ENCODE measurements at regions not wholly inside any gene's neighbourhood (a gene's known extent, or its start where the extent isn't known, plus 50 kb on each side); places are given as distances from the start of the nearest gene placed in this dataset.

DNA sequence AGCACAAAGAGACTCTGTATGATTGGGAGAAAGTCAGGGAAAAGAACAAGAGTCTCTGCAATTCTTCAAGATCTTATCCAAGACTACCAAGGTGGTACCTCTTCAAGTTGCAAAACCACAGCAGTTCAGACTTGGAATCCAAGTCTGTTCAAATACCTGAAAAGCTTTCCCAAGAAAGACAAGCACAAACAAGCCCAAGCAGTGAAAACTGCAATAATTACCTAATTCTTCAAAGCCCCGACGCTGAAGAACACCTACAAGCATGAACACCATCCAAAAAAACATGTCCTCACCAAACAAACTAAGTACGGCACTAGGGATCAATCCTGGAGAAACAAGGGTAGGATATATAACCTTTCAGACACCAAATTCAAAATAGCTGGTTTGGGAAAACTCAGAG is 299.3 kb upstream of the ALCAM start:
- Mint-ChIP-seq H3K27ac (no peak overlapping the region; a peak in 1 of 7 replicates), H3K4me1 (peaks cover 4% of the 10 kb centered on the region in 2 experiments), H3K27me3 (ENCODE audit: low read depth) (no peaks in the 10 kb centered on the region), H3K9me3 (peaks cover 3 to 7% of the 10 kb centered on the region in 2 experiments; a peak in 3 of 5 replicates), H3K36me3 (ENCODE audit: insufficient read depth in 1 of 3, low read depth in 3 of 3) (peaks cover 0 to 13% (median 4%) of the 10 kb centered on the region in 3 experiments; a peak in 4 of 7 replicates), H3K4me3 (no peak overlapping the region)
- WGBS (ENCODE audit: extremely low coverage, insufficient read length, low lambda C conversion rate): no CpG with 5 or more reads among the region's 3 CpGs
- TF ChIP-seq, protein P1, sequence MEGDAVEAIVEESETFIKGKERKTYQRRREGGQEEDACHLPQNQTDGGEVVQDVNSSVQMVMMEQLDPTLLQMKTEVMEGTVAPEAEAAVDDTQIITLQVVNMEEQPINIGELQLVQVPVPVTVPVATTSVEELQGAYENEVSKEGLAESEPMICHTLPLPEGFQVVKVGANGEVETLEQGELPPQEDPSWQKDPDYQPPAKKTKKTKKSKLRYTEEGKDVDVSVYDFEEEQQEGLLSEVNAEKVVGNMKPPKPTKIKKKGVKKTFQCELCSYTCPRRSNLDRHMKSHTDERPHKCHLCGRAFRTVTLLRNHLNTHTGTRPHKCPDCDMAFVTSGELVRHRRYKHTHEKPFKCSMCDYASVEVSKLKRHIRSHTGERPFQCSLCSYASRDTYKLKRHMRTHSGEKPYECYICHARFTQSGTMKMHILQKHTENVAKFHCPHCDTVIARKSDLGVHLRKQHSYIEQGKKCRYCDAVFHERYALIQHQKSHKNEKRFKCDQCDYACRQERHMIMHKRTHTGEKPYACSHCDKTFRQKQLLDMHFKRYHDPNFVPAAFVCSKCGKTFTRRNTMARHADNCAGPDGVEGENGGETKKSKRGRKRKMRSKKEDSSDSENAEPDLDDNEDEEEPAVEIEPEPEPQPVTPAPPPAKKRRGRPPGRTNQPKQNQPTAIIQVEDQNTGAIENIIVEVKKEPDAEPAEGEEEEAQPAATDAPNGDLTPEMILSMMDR (conservative IDR thresholded peaks at IDR 0.05): no peak
- Histone ChIP-seq H3T11ph (ENCODE audit: low read length) (no peak overlapping the region), H4K91ac (ENCODE audit: insufficient read length, low read depth, low read length) (no peak overlapping the region), H3K4me2 (ENCODE audit: insufficient read depth, insufficient read length, low read length) (no peak overlapping the region), H3K9me3 (ENCODE audit: control insufficient read depth, low read depth, low read length) (no peaks in the 10 kb centered on the region), H3K9ac (ENCODE audit: extremely low read depth, insufficient read length, low read length) (no peak overlapping the region), H2BK5ac (ENCODE audit: insufficient read length, low read length) (no peak overlapping the region), H2BK12ac (ENCODE audit: insufficient read length, low read depth, low read length) (no peak overlapping the region), H3K23ac (ENCODE audit: insufficient read length, low read depth, low read length) (no peak overlapping the region), H4K8ac (replicated peaks; ENCODE audit: insufficient read length, low read depth, low read length) (no peak overlapping the region), H3K79me2 (ENCODE audit: insufficient read depth, low read length) (no peaks in the 10 kb centered on the region), H2BK20ac (ENCODE audit: low read depth, low read length, poor library complexity, severe bottlenecking) (no peak overlapping the region), H4K20me1 (ENCODE audit: control insufficient read depth, insufficient read depth, insufficient read length) (no peaks in the 10 kb centered on the region), H2BK120ac (ENCODE audit: low read depth, low read length, poor library complexity, severe bottlenecking) (no peak overlapping the region), H2BK15ac (ENCODE audit: low read depth, low read length) (no peak overlapping the region), H3K79me1 (ENCODE audit: insufficient read depth, low read depth, low read length, poor library complexity, severe bottlenecking) (no peaks in the 10 kb centered on the region), H3K56ac (ENCODE audit: insufficient read length, low read depth, low read length) (no peak overlapping the region), H2AFZ (ENCODE audit: low read length) (no peak overlapping the region), H3K23me2 (ENCODE audit: insufficient read length, low read depth, low read length, poor library complexity, severe bottlenecking) (no peaks in the 10 kb centered on the region), H4K5ac (ENCODE audit: insufficient read length, low read depth, low read length) (no peak overlapping the region), H3K27ac (ENCODE audit: insufficient read length, low read depth, low read length) (no peak overlapping the region), H3K27me3 (ENCODE audit: insufficient read depth, low read length) (no peaks in the 10 kb centered on the region), H3K18ac (ENCODE audit: insufficient read length, low read depth, low read length) (no peak overlapping the region), H3K14ac (ENCODE audit: insufficient read depth, low read length) (no peak overlapping the region), H3K4ac (ENCODE audit: low read depth, low read length) (no peak overlapping the region), H2AK5ac (ENCODE audit: insufficient read length, low read length) (no peak overlapping the region), H3K4me1 (ENCODE audit: insufficient read depth, low read length) (no peaks in the 10 kb centered on the region)
- DNase-seq: no peak
